ENCODE measurements at regions not wholly inside any gene's neighbourhood (a gene's known extent, or its start where the extent isn't known, plus 50 kb on each side); places are given as distances from the start of the nearest gene placed in this dataset.

- H3K4me1 Mint-ChIP-seq = peaks cover 7% of the 10 kb centered on the region
- DNase-seq (ENCODE audit: low spot score in 2 of 2, unreplicated experiment in 2 of 2) = no peak
- peak overlapping the region; percentile 44 for H3K27ac Mint-ChIP-seq
- H3K27me3 Mint-ChIP-seq (ENCODE audit: low read depth) = no peaks in the 10 kb centered on the region
- H3K9me3 Mint-ChIP-seq = no peaks in the 10 kb centered on the region
- H3K4me3 Mint-ChIP-seq = no peak overlapping the region
- TF ChIP-seq, protein P1, sequence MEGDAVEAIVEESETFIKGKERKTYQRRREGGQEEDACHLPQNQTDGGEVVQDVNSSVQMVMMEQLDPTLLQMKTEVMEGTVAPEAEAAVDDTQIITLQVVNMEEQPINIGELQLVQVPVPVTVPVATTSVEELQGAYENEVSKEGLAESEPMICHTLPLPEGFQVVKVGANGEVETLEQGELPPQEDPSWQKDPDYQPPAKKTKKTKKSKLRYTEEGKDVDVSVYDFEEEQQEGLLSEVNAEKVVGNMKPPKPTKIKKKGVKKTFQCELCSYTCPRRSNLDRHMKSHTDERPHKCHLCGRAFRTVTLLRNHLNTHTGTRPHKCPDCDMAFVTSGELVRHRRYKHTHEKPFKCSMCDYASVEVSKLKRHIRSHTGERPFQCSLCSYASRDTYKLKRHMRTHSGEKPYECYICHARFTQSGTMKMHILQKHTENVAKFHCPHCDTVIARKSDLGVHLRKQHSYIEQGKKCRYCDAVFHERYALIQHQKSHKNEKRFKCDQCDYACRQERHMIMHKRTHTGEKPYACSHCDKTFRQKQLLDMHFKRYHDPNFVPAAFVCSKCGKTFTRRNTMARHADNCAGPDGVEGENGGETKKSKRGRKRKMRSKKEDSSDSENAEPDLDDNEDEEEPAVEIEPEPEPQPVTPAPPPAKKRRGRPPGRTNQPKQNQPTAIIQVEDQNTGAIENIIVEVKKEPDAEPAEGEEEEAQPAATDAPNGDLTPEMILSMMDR (IDR thresholded peaks at IDR 0.05; ENCODE audit: unreplicated experiment) = no peak
- no peaks in the 10 kb centered on the region for H3K36me3 Mint-ChIP-seq
Observed at GRCh38 chr4:126568652-126569570, 1063.8 kb upstream of the INTU start.

DNA sequence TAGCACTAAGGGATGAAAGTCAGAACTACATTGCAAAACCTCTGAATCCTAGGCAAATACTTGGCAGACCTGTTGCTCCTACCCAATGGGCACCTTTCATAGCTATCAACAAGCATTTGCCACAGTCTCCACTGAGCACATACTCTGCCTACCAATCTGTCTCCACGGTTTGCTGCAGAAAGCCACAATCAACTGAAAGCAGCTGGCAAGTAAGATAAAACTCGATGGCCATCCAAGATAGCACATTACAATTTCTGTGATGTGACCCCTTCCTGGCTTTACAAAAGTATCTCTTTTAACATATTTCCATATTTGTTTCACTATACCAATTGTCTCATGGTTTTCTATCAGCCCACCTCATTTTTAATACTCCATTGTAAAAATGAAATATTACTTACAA lies 1060.5 kb upstream of the INTU start:
- TF ChIP-seq, protein P1 (IDR thresholded peaks at IDR 0.05; ENCODE audit: unreplicated experiment) = no peak
- Mint-ChIP-seq H3K9me3 (no peaks in the 10 kb centered on the region), H3K27me3 (ENCODE audit: low read depth) (no peaks in the 10 kb centered on the region), H3K4me1 (peaks cover 7% of the 10 kb centered on the region), H3K4me3 (no peak overlapping the region), H3K27ac (no peak overlapping the region), H3K36me3 (no peaks in the 10 kb centered on the region)
- DNase-seq (ENCODE audit: low spot score in 2 of 2, unreplicated experiment in 2 of 2) = no peak

- H3K27me3 Mint-ChIP-seq (ENCODE audit: low read depth) = peaks cover 3% of the 10 kb centered on the region
- DNase-seq (ENCODE audit: low spot score in 2 of 2, unreplicated experiment in 2 of 2) = no peak
- H3K36me3 Mint-ChIP-seq = peaks cover 14% of the 10 kb centered on the region
- H3K9me3 Mint-ChIP-seq = peaks cover 39% of the 10 kb centered on the region
- H3K4me3 Mint-ChIP-seq = no peak overlapping the region
- no peak overlapping the region for H3K27ac Mint-ChIP-seq
- H3K4me1 Mint-ChIP-seq = no peaks in the 10 kb centered on the region
- TF ChIP-seq, protein P1 (IDR thresholded peaks at IDR 0.05; ENCODE audit: unreplicated experiment) = no peak
Observed at GRCh38 chr4:126582737-126583136, 1050.0 kb upstream of the INTU start.

- peaks cover 45% of the 10 kb centered on the region for H3K9me3 Mint-ChIP-seq
- H3K27ac Mint-ChIP-seq = no peak overlapping the region
- no peaks in the 10 kb centered on the region for H3K27me3 Mint-ChIP-seq (ENCODE audit: low read depth)
- TF ChIP-seq, protein P1 (IDR thresholded peaks at IDR 0.05; ENCODE audit: unreplicated experiment) = no peak
- no peak overlapping the region for H3K4me3 Mint-ChIP-seq
- H3K36me3 Mint-ChIP-seq = peaks cover 14% of the 10 kb centered on the region
- no peak for DNase-seq (ENCODE audit: low spot score in 2 of 2, unreplicated experiment in 2 of 2)
- H3K4me1 Mint-ChIP-seq = no peaks in the 10 kb centered on the region
Observed at GRCh38 chr4:126583509-126583908, 1049.2 kb upstream of the INTU start.

- no peaks in the 10 kb centered on the region for H3K27me3 Mint-ChIP-seq (ENCODE audit: low read depth)
Observed at GRCh38 chr4:126591583-126591982, 1041.2 kb upstream of the INTU start.

More at GRCh38 chr4:126591583-126591982, 1041.2 kb upstream of the INTU start:
- Mint-ChIP-seq H3K9me3 (peaks cover 37% of the 10 kb centered on the region), H3K27ac (no peak overlapping the region), H3K36me3 (peaks cover 9% of the 10 kb centered on the region), H3K4me3 (no peak overlapping the region), H3K4me1 (peaks cover 11% of the 10 kb centered on the region)
- TF ChIP-seq, protein P1 (IDR thresholded peaks at IDR 0.05; ENCODE audit: unreplicated experiment) = no peak
- DNase-seq (ENCODE audit: low spot score in 2 of 2, unreplicated experiment in 2 of 2) = no peak
